NCI-H82 (cell line): ENCODE measurements at regions not wholly inside any gene's neighbourhood (a gene's known extent, or its start where the extent isn't known, plus 50 kb on each side); places are given as distances from the start of the nearest gene placed in this dataset.
A peak's percentile ranks its signal among the peaks of the same experiment; 100 is the strongest.
"Not testable (repeated sequence)": the region's sequence is repeated elsewhere in the genome, so short reads cannot be mapped to it uniquely, and the experiment has no call there.

Source experiments
- DNase-seq: peaks from one replicate; lab custom pipeline; 2025; lab: John Stamatoyannopoulos, UW

DNA sequence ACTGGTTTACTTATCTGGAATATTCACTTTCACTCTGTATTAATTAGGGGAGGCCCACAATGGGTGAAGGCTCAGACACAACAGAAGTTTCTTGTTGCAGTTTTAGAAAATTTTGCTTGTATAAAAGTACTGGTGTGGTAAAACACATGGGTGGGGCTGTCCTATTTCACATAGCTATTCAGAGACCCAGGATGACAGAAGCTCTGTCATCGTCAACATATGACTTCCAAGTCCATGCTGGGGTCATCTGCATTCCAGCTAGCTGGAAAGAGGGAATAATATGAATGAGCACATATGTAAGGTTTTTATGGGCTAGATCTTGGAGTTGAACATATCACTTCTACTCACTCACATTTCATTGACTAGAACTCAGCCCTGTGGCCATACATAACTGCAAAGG lies 166.4 kb upstream of the KCTD3 start:
- no peak for DNase-seq

DNA sequence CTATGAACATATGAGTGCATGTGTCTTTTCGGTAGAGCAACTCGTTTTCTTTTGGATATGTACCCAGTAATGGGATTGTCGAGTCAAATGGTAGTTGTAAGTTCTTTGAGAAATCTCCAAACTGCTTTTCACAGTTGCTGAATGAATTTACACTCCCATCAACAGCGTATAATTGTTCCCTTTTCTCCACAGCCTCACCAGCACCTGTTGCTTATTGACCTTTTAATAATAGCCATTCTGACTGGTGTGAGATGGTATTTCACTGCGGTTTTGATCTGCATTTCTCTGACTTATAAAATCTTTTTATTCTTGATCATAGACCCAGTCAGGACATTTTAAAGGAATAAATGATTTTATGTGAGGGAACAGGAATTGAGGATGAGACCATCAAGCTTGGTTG lies 165.0 kb upstream of the KCTD3 start:
- no peak for DNase-seq

DNA sequence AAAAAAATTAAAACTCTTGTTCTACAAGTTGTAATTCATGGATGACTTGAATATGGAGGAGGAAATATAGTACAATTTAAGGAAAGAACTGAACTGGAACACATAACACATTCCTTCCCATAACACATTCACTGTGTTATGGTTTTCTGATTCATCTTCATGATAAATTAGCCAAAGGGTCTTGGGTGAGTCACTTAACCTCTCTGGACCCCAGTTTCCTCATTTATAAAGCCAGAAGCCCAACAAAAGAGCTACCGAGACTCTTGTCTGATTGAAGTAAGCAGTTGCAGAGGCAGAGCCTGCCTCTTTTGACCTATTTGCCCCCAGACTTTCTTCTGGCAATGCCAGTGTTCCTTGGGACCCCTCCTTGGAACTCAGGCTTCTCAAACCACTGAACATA lies 161.9 kb upstream of the KCTD3 start:
- DNase-seq, result no peak

DNA sequence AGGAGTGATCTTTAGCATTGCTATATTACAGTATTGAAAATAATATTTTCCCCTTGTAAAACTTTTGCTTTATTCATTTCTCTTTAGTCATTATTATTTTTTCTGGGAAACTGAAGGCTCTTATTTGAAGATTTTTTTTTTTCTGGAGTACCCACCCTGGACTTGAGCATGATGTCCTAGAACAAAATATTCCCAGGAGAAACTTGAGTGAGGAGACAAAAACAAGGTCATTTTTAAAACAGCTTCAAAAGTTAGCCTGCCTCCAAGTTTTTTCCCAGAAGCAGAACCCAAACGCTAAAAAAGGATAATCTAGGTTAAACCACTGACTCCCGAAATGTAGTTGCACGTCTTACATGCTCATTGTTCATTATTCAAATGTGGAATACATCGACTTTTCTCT lies 160.2 kb upstream of the KCTD3 start:
- no peak for DNase-seq

DNA sequence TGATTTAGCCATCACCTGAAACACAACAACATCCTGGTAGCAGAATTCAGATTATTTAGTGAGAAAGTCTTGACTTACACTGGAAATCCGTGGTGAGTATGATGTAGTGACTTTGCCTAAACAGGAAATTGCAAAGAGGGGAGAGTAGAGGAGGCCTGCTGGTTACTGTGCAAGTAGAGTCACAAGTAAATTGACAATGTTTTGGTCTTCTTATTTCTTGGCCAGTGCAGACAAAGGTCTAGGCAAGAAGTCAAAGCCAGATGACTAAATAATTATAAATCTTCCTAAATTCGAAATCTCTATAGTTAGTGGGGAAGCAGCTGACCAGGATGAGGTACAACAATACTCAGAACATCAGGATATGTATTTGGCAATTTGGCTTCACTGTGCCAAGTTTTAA lies 159.5 kb upstream of the KCTD3 start:
- DNase-seq, result no peak

DNA sequence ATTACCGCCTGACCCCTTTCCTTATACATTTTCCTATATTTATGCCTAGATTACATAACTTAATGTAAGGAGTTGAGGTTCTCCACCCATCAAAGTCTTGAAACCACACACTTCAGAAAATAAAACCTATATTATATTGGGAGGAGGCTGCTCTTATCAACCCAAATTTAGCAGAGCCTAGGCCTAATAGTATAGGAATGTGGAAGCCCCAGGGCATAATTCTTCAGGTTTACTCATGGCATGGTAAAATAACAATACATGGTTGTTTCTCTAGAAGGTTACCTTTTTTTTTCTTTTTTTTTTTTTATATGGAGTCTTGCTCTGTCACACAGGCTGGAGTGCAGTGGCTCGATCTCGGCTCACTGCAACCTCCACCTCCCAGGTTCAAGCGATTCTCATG lies 157.6 kb upstream of the KCTD3 start:
- not testable (repeated sequence) for DNase-seq

DNA sequence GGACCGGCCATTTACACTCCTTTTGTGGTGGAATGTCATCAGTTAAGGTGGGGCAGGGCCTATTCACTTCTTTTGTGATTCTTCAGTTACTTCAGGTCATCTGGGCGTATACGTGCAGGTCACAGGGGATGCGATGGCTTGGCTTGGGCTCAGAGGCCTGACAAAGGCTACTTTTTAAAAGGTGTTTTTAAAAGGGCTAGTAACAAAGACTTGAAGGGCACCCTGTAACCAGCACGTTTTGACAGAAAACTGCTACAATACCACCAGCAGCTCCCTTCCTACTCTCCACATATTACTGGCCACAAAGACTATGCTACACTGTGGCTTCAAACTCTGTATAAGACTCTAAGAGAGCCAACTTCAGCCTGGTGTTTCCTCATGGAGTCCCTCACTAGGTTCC lies 151.6 kb upstream of the KCTD3 start:
- not testable (repeated sequence) for DNase-seq

DNA sequence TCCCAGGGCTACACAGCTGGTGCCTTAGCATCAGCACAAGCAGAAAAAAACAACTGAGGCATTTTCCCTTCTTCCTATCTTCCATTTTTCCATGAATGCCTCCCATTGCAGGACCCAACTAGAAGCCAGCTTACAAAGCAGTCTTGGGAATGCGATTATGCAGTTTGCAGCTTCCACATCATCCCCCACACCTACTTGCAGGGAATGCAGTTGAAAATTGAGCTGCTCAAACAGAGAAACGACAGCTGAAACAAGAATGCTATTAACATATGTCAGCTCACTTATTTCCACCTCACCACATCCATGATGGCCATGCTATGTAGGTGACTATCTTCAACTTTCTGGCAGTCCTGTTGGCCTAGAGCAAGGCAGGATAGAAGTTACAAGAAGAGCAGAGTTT lies 150.6 kb upstream of the KCTD3 start:
- DNase-seq, result peak; percentile 31

DNA sequence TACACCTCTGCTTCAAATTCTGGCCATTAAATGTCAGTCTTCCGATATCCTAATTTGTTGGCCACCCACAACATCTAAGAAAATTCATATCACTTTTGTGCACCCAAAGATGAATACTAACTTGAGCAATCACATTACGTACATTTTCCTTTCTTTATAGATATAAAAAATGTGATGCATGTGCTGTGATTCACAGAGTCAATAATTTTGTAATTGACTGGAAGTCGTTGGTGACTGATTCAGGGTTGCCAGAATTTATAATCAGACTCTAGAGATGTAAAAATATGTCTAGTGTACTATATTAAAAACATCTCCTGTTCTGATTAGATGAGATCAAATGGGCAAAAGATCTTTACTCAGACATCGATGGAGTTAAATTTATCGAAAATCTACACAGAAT lies 150.0 kb upstream of the KCTD3 start:
- DNase-seq, result no peak

DNA sequence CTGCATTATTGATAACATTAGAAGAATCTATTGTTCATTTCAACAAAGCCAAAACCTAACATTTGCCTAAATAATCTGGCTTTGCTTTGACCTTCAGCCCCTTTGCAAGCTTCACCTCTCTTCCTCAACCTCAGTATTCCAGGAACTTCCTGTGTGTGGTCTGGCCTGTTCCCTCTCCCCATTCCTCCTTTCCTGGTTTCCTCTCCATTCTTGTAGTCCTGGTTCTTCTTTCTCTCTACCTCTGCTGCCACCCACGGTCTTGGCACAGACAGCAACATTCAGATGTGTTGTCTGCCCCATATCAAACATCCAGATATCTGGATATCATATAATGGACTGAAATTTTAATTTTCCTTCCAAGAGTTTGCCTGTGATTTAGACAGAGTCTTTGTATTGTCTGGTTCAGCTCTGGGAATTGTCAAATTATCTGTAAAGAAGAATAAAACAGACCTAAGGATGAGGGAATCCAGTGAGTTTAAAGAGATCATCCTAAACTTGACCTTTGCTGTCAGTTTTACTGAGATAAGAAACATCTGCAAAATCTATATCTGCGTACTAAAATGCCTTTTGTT lies 148.1 kb upstream of the KCTD3 start:
- peak; percentile 20 for DNase-seq

DNA sequence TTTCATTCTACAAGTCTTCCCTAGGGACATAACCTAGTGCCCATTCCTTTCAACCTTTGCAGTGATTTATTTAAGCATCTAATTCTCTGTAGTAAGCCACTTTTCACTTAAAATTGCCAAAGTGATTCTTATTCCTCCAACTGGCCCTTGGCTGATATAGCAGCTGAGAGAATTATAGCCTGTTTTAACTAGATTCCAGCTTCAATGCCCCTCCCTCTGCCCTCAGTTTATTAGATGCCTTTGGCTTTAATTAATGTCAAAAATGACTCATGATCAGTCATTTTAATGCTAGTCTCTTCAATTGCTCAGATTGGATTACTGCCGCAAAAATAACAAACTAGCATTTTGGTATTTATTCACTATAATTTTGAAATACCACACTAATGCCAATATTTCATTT lies 145.4 kb upstream of the KCTD3 start:
- peak; percentile 84 for DNase-seq

DNA sequence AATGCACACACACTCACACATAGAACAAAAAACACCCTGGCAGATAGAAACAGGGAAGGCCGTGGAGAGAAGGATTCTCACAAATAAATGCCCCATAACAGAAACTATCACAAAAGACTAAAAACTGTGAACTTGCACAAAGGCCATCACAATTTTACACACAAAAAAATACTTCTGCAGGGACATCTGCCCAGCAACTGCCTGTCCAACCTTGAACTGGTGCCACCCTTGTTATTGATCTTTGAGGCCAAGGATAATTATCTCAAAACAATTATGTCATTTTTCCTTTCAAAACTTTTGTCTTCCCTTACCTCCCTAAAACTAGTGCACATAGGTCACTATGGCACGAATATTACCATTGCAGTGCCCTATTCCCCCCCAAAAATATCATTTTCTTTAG lies 143.8 kb upstream of the KCTD3 start:
- no peak for DNase-seq

DNA sequence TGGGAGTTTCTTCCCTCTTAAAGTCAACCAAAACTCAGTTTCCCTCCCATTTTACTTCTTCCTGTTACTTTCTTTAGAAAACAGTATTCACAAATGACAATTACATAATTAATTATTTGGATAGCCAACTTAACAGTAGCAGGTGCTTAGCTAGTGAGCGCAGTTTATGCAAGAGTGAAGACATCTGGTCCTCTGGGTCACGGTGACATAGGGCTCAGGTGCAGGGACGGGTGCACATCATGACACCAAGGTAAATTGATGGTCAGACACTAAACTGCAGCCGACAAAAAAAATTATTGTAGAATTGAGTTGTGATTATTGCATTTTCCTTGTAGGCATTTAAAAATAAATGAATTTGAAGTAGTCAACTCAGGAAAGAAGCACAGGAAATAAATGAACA lies 142.0 kb upstream of the KCTD3 start:
- DNase-seq, result peak; percentile 87

DNA sequence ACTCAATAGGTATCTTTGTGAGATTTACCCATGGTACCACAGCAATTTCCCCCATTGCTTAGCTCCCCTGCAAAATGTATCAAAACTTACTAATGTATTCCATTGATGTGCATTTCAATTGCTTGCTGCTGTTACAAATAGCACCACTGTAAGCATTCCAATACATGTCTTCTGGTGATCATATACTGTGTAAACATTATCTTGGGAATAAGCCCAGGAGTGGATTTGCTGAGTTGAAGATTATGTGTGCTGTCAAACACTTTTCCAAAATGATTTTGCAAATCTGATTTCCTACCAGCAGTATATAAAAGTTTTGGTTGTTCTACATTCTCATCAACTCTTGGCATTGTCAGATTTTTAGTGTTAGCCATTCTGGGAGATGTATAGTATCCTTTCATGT lies 141.0 kb upstream of the KCTD3 start:
- no peak for DNase-seq

DNA sequence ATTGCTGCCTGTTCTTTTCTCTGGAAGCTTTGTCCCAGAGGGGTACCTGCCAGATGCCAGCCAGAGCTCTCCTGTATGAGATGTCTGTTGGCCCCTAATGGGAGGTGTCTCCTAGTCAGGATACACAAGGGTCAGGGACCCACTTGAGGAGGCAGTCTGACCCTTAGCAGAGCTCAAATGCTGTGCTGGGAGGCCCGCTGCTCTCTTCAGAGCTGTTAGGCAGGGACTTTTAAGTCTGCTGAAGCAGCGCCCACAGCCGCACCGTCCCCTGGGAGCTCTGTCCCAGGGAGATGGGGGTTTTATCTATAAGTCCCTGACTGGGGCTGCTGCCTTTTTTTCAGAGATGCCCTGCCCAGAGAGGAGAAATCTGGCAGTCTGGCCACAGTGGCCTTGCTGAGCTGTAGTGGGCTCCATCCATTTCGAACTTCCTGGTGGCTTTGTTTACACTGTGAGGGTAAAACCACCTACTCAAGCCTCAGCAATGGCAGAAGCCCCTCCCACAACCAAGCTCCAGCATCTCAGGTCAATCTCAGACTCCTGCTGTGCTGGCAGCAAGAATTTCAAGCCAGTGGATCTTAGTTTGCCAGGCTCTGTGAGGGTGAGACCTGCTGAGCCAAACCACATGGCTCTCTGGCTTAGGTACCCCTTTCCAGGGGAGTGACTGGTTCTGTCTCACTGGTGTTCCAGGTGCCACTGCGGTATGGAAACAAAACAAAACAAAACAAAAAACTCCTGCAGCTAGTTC lies 134.4 kb upstream of the KCTD3 start:
- not testable (repeated sequence) for DNase-seq

DNA sequence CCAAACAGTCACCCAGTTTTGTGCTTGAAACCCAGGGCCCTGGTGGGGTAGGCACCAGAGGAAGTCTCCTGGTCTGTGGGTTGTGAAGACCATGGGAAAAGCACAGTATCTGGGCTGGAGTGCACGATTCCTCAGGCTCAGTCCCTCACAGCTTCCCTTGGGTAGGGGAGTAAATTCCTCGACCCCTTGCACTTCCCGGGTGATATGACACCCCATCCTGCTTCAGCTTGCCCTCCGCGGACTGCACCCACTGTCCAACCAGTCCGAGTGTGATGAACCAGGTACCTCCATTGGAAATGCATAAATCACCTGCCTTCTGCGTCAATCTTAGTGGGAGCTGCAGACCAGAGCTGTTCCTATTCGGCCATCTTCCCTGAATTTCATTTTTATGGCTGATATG lies 133.9 kb upstream of the KCTD3 start:
- no peak for DNase-seq

DNA sequence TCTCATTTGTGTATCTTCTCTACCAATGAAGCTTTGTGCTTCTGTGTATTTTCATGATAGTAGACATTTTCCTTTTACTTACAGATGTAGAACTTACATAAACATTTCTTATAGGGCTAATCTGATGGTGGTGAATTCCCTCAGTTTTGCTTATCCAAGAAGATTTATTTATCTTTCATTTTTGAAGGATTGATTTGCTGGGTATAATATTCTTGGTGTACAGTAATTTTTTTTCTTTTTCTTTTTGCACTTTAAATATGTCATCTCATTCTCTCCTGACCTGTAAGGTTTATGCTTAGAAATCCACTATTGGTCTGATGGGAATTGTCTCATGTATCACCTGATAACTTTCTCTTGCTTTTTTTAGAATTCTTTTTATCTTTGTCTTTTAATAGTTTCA lies 127.6 kb upstream of the KCTD3 start:
- DNase-seq, result no peak

DNA sequence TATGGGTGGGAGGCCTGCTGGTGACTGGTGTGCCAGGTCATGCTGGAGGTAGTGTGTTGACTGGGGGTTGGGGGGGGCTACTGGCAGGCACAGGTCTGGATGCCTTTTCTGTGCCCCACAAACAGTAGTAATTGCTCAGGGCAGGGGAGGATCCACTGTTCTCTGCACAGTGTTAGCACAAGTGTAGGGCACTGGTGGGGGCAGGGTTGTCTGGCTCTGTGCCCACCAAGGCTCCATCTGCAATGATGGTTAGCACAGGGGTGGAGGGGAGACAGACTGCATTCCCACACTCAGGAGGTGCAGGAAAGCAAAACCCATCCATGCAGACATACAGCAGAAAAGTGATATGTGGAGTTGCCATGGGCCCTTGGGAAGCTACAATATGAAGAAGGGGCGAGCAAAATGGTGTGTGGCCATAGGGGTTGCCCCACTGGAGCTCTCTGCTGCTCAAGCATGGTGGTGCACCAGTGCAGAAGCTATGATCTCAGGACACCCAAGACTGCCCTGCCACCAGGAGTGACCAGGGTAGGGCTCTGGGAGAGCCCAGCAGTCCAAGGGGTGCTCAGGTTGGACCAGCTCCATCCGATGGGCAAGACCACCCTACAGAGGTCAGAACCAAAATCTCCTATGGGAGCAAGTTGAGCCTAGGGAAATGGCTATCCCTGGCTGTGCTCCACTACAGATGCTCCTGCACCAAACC lies 122.2 kb upstream of the KCTD3 start:
- no peak for DNase-seq

DNA sequence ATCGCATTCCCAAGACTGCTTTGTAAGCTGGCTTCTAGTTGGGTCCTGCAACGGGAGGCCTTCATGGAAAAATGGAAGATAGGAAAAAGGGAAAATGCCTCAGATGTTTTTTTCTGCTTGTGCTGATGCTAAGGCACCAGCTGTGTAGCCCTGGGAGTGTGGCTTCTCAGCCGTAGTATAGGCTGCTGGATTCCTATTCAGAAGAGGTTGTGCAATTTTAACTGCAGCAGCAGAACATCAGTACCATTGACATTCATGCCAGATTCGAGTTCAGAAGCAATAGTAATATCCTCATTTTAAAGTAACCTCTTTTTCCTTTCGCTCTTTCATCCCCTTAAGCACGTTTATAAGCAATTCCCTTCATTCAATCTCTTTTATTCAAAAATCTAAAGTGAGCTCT lies 119.1 kb upstream of the KCTD3 start:
- DNase-seq, result not testable (repeated sequence)

DNA sequence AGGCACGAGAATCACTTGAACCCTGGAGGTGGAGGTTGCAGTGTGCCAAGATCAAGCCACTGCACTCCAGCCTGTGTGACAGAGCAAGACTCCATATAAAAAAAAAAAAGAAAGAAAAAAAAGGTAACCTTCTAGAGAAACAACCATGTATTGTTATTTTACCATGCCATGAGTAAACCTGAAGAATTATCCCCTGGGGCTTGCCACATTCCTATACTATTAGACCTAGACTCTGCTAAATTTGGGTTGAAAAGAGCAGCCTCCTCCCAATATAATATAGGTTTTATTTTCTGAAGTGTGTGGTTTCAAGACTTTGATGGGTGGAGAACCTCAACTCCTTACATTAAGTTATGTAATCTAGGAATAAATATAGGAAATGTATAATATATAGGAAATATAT lies 118.0 kb upstream of the KCTD3 start:
- DNase-seq, result not testable (repeated sequence)

DNA sequence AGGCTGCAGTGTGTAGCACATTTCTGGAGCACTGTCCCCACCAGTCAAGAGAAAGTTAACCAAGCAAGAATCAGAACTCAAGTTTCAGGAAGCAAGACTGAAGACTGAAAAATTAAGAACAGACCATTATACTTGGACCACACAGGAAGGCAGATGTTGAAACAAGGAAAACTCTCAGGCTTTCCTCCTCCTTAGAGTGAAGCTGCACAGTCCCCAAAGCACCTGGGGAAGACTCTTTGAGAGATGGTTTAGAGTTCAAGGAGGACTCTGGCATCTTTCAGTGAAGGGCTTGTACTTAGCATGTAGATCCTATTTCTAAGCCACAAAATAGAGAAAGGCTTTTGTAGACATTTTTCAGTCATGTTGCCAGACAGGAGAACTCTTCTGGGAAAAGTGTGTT lies 113.7 kb upstream of the KCTD3 start:
- no peak for DNase-seq

DNA sequence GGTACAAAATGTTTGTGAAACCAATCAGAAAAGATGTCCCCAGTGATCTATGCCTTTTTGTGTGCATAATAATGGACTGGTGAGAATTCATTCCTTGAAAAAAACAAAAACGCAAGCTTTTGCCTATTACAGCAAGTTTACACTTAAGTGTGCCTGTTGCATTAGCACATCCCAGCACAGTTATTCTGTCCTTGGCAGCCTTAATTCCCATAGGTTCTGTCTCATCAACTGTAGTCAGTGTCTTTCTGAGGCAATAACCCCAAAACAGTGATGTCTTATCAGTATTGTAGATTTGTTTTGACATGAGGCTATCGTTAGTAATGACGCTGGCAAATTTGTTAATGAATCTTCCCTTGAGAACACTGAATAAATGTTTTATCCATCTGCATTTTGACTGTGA lies 109.9 kb upstream of the KCTD3 start:
- DNase-seq, result no peak

DNA sequence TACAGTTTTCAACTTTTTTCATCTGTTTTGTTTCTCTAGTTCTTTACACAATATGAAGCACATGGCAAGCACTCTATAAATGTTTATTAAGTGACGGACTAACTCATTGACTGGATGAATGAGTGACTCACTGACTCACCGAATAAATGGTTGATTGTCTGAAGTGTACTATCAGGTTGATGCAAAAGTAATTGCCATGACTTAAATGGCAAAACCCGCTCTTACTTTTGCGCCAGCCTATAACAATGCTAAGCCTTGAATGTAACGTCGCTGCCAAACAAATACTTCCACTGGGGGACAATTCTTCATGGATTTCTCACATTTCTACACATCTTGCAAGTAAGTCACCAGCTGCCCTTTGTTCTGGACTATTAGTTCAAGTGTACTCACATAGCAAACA lies 109.0 kb upstream of the KCTD3 start:
- no peak for DNase-seq

DNA sequence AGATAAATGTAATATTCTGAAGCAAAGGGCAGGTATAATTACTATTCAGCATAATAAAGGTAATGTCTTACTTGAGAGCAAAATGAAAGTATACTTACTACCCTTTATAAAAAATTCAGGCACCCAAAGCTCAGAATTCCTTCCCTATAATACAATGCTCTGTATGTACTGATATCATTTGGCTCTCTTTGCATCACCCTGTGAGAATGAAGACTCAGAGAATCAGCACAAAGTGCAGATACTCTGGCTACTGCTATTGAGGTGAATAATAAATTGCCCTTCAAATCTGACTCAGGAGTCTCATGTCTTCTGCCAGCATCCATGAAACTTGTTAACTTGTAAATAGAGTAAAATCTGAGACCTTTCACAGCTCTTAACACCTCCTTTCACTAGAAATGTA lies 108.5 kb upstream of the KCTD3 start:
- DNase-seq, result no peak
